TTC549 (cell line): ENCODE measurements at regions not wholly inside any gene's neighbourhood (a gene's known extent, or its start where the extent isn't known, plus 50 kb on each side); places are given as distances from the start of the nearest gene placed in this dataset.
"Not testable (repeated sequence)": the region's sequence is repeated elsewhere in the genome, so short reads cannot be mapped to it uniquely, and the experiment has no call there.

Experiments used
- FAIRE-seq: peaks from 2 replicates; lab custom pipeline; 2012; peaks lifted over from hg19 to GRCh38; lab: Jason Lieb, UNC

- no peak for FAIRE-seq
These were observed 152.2 kb upstream of the RFC3 start for GRCh38 chr13:33665626-33666175.

- FAIRE-seq = no peak
These were observed 146.4 kb upstream of the RFC3 start for GRCh38 chr13:33671560-33671959.

- FAIRE-seq = not testable (repeated sequence)
These were observed 145.9 kb upstream of the RFC3 start for GRCh38 chr13:33672022-33672421.

DNA sequence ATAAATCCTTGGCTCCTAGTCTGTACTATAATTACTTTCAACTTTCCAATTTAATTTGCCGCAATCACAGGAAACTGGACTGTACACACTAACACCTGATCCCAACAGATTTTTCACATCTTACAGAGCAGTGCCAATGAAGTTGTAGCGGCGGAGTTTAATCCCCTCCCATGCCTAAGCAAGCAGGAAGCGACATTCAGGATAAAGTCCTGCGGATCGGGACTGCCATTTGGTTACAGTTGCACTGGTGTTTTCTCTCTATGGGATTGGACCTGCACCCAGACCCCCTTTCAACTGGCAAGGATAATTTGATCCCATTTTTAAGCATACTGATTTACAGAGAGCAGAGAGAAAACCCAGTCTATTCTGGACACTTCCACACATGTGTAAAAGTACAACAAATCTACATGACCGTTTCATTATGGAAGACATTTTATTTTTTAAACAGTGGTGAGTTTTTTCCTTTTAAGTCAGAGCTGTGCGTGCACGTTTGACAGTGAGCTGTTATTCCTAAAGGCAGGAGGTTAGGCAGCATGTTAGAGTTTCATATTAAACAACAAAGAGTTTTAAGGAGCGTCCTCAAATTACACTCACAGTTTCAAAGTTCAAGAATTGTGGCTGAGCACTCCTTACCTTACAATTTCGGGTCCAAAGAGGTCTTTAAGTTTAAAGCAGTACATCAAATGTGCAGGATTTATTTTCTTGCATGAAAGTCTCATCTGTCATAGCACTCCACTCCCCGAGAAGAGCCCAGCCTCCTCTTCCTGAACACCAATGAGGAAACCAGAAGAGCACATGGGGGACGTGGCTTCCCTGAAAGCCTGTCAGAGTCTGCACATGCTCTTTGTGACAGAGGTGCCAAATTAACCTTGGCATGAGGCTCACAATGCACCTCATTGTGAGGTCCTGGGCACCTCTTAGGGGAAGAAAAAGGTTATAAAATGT is 141.6 kb upstream of the RFC3 start:
- no peak for FAIRE-seq

DNA sequence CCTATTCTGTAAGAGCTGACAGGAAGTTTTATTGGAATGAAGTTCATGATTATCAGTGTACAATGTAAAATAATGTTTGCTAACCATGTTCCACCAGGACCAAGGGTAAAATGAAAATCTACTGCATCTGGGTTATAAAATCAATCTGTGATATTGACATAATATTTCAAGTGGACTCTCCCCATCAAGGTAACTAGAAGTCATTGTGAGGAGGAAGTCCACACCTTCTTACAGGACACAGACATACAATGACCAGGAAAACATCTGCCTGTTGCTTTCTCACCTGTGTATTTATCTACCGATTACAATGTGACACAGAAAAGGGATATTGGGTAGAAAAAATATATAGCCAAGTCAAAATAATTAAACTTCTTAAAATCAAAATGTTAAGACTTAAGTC is 140.7 kb upstream of the RFC3 start:
- no peak for FAIRE-seq

GRCh38 chr13:33678084-33678483 is 139.9 kb upstream of the RFC3 start:
- FAIRE-seq = no peak

DNA sequence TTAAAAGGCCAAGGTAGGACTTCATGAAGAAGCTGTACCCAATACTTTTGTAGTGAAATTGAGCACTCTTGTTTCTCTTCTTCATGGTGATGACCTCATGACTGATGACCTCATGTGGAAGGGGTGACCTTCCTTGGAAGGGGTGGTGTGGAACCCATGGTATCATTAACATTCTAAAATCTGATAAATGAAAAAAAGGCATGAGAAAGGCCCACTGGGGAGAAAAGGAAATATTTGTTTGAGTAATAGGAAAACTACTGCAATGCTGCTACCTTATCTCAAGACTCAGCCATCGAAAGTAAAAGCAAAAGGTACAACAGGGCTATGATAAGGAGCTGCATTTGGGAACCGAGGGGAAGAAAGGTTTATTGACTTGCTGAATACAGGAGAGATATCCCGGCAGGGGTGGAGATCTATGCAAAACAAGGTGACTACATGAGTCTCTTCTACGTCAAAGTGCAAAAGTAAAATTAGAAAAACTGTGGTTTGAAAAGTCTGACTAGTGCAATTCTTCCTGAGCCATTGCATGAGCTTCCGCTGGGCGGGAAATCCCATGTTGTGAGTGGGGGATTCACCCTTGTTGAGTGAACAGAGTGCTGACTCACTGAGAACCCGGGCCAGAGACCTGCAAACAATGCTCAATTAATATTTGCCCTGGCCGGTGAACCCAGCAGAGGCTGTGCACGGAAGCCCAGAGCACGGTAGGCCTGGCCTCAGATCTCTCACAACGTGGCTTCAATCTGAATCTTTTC is 138.9 kb upstream of the RFC3 start:
- no peak for FAIRE-seq

DNA sequence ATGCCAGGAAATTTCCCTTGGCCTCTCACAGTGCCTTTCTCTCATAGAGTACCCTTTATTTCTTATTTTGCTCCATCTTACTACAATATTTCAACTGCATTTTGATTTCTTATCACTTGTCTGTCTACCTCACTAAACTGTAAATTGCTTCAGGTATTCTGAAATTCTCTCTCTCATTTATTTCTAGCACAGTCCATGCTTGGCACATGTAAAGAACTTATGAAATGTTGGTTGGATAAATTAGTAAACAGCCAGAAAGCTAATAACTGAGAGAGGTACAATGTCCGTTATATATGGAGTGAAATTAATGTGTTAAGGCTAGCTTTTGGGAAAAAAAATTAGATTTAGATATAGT is 138.3 kb upstream of the RFC3 start:
- no peak for FAIRE-seq

GRCh38 chr13:33682020-33682564 is 135.9 kb upstream of the RFC3 start:
- no peak for FAIRE-seq

DNA sequence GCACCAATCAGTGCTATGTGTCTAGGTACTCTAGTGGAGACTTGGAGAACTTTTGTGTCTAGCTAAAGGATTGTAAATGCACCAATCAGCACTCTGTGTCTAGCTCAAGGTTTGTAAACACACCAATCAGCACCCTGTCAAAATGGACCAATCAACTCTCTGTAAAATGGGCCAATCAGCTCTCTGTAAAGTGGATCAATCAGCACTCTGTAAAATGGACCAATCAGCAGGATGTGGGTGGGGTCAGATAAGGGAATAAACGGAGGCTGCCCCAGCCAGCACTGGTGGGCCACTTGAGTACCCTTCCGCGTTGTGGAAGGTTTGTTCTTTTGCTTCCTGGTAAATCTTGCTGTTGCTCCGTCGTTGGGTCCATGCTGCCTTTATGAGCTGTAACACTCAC is 135.3 kb upstream of the RFC3 start:
- not testable (repeated sequence) for FAIRE-seq

- FAIRE-seq = no peak
These were observed 134.6 kb upstream of the RFC3 start for GRCh38 chr13:33683376-33683775.

DNA sequence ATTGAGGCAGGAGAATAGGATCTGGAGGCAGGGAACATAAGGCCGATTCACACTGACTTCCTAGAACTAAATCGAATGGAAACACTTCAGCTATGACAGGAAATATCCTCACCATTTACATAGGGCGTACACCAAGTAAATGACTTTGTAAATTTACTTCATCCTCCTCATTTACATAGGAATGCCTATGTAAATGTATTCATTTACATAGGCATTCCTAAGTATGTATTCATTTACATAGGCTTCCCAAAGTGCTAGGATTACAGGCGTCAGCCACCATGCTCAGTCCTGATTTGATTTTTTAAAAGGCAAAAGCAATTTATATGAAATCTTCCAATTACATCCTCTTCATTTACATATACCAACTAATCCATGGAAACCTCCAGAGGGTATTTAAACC is 133.1 kb upstream of the RFC3 start:
- FAIRE-seq = no peak

- FAIRE-seq = no peak
These were observed 131.0 kb upstream of the RFC3 start for GRCh38 chr13:33686772-33687480.

DNA sequence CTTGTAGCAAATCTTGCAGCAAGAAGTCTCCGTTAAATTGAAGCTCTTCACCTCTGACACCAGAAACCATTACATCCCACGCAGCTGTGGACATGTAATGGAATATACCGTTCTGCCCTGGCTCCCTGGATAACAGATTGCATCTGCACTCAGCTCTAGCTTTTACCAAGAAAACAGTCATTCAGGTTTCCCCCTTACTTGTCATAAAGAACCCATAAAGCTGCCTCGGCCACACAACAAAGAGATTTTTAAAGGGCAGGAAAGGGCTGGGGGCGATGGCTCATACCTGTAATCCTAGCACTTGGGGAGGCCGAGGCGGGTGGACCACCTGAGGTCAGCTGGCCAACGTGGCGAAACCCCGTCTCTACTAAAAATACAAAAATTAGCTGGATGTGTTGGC is 127.6 kb upstream of the RFC3 start:
- FAIRE-seq = no peak

DNA sequence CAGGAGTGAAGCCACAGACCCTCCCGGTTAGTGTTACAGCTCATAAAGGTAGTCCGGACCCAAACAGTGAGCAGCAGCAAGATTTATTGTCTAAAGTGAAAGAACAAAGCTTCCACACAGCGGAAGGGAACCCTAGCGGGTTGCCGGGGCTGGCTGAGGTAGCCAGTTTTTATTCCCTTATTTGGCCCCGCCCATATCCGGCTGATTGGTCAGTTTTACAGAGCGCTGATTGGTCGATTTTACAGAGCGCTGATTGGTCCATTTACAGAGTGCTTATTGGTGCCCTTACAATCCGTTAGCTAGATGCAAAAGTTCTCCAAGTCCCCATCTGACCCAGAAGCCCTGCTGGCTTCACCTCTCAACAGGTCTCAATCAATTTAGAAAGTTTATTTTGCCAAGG is 126.0 kb upstream of the RFC3 start:
- no peak for FAIRE-seq

DNA sequence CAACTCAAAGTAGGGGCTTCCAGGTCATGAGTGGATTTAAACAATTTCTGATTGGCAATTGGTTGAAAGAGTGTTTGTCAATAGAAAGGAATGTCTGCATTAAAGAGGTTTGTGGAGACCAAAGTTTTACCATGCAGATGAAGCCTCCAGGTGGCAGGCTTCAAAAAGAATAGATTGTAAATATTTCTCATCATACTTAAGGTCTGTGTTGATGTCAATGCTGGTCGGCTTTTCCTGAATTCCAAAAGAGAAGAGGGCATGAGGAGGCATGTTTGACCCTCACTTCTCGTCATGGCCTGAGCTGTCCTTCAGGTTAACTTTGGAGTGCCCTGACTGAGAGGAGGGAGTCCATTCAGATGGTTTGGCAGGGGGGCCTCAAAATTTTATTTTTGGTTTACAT is 125.4 kb upstream of the RFC3 start:
- FAIRE-seq = no peak

DNA sequence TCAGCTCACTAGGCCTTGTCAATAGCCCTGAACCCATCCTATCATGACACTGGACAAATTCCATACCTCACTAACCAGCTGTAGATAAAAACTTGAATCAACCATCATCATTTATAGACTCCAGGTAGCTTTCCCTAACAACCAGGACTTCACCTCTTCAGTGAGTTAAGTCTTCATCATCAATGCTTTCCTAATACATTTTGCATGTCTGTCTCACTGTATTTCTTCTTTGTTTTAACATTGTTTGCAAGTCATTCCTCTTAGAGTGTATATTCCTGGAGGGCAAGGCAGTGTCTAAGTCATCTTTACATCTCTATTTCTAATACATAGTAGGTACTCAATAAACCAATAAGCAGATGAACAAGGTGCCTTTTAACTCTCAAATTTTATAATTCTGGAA is 123.4 kb upstream of the RFC3 start:
- FAIRE-seq = no peak

DNA sequence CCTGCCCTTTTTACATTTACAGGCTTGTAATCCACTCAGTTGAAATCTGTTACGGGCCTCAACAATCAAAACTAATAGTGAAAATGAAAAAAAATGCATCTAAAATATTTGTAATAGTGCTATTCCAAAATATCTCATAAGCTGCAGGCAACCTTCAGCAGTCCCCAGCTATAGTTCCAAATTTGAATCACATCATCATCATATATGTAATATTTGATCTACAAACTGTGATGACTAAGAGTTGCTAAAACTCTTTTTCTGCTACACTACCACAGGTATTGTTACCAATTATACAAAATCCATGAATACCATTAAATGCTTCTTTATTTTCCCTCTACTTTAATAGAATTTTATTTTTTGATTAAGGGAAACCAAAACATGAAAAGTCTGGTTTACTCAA is 121.4 kb upstream of the RFC3 start:
- no peak for FAIRE-seq

GRCh38 chr13:33697926-33698325 is 120.0 kb upstream of the RFC3 start:
- FAIRE-seq = no peak

GRCh38 chr13:33707449-33707848 is 110.5 kb upstream of the RFC3 start:
- no peak for FAIRE-seq

DNA sequence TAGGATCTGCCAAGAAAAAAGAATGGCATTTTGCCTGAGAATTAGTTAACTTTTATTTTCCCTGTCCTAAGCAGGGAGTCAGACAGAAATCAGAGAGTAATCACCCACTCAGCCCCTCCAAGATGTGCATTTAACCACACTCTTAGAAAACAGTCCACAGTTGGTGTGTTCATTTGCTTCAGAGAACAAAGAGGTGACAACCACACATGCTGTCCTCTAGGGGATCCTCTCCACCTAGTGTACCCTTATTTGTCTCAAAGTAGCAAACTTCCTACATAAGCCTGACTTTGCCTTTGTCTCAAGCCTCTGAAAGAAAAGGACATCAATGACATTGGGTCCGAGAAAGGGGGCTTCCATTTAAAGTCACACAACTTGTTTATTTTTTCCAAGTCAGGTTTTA is 107.0 kb upstream of the RFC3 start:
- no peak for FAIRE-seq

GRCh38 chr13:33711436-33711835 is 106.5 kb upstream of the RFC3 start:
- FAIRE-seq = no peak
